DND-41 (cell line): ENCODE measurements at regions not wholly inside any gene's neighbourhood (a gene's known extent, or its start where the extent isn't known, plus 50 kb on each side); places are given as distances from the start of the nearest gene placed in this dataset.

ENCODE experiments used
- EZH2 ChIP-seq: IDR thresholded peaks from 3 replicates; pipeline ENCODE4 v1.6.1; 2012; ENCODE audit warnings: borderline replicate concordance, low read depth, mild to moderate bottlenecking, moderate library complexity, low read length, inconsistent platforms; ENCODE audit not compliant: severe bottlenecking
- TF ChIP-seq, protein P1 (sequence below): IDR thresholded peaks from 2 replicates; pipeline ENCODE4 v1.5.1; 2012; ENCODE audit warnings: borderline replicate concordance, low read length, moderate library complexity, mild to moderate bottlenecking; ENCODE audit not compliant: poor library complexity, severe bottlenecking; ENCODE audit errors: extremely low read depth

- TF ChIP-seq, protein P1, sequence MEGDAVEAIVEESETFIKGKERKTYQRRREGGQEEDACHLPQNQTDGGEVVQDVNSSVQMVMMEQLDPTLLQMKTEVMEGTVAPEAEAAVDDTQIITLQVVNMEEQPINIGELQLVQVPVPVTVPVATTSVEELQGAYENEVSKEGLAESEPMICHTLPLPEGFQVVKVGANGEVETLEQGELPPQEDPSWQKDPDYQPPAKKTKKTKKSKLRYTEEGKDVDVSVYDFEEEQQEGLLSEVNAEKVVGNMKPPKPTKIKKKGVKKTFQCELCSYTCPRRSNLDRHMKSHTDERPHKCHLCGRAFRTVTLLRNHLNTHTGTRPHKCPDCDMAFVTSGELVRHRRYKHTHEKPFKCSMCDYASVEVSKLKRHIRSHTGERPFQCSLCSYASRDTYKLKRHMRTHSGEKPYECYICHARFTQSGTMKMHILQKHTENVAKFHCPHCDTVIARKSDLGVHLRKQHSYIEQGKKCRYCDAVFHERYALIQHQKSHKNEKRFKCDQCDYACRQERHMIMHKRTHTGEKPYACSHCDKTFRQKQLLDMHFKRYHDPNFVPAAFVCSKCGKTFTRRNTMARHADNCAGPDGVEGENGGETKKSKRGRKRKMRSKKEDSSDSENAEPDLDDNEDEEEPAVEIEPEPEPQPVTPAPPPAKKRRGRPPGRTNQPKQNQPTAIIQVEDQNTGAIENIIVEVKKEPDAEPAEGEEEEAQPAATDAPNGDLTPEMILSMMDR: no peak
- no peak for TF ChIP-seq EZH2
These were observed 844.6 kb upstream of the ID2 start for GRCh38 chr2:7837237-7837760.
